ENCODE measurements at regions not wholly inside any gene's neighbourhood (a gene's known extent, or its start where the extent isn't known, plus 50 kb on each side); places are given as distances from the start of the nearest gene placed in this dataset.

GRCh38 chr15:91678003-91678402 is 175.5 kb upstream of the SLCO3A1 start:
- no peak for DNase-seq (ENCODE audit: low read depth)

DNA sequence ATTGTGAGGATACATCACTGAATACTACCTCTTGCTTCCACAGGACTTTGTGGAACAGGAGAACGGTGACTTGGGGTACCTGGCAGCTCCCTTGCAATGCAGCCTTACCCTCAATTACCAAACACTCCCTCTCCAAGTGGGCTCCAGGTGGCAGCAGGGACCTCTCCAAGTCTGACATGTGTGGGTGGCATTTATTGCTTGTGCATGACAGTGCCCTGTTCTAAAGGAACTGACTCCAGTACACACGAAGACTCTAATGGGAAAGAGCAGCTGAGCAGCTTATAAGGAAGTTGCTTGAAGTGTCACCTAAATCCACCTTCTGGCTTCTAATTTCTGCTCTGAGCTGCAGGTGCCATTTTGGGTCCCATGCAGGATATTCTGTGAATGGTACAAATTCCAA is 174.1 kb upstream of the SLCO3A1 start:
- no peak for DNase-seq (ENCODE audit: low read depth)

DNA sequence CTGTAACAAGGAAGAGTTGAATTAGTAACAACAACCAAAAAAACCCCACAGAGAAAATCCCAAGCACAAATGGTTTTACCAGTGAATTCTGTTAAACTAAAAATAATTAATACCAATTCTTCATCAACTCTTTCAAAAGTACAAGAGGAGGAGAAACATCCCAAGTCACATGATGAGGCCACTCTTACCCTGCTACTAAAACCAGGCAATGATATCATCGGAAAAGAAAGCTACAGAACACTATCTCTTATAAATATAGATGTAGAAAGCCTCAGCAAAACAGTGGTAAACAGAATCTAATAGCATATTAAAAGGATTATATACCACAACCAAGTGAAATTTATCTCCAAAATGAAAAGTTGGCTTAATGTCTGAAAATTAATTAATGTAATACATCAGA is 168.1 kb upstream of the SLCO3A1 start:
- no peak for DNase-seq (ENCODE audit: low read depth)

- no peak for DNase-seq (ENCODE audit: low read depth)
Observed at GRCh38 chr15:91688811-91689210, 164.7 kb upstream of the SLCO3A1 start.

GRCh38 chr15:91689377-91689776 is 164.1 kb upstream of the SLCO3A1 start:
- DNase-seq (ENCODE audit: low read depth) = no peak

- no peak for DNase-seq (ENCODE audit: low read depth)
Observed at GRCh38 chr15:91692596-91692995, 160.9 kb upstream of the SLCO3A1 start.

GRCh38 chr15:91694131-91694830 is 159.2 kb upstream of the SLCO3A1 start:
- no peak for DNase-seq (ENCODE audit: low read depth)

- DNase-seq (ENCODE audit: low read depth) = no peak
Observed at GRCh38 chr15:91694831-91695210, 158.7 kb upstream of the SLCO3A1 start.

GRCh38 chr15:91695799-91696198 is 157.7 kb upstream of the SLCO3A1 start:
- DNase-seq (ENCODE audit: low read depth) = no peak

GRCh38 chr15:91696981-91697380 is 156.5 kb upstream of the SLCO3A1 start:
- DNase-seq (ENCODE audit: low read depth) = no peak

- no peak for DNase-seq (ENCODE audit: low read depth)
Observed at GRCh38 chr15:91698241-91698640, 155.3 kb upstream of the SLCO3A1 start.

- DNase-seq (ENCODE audit: low read depth) = no peak
Observed at GRCh38 chr15:91699741-91700140, 153.8 kb upstream of the SLCO3A1 start.

DNA sequence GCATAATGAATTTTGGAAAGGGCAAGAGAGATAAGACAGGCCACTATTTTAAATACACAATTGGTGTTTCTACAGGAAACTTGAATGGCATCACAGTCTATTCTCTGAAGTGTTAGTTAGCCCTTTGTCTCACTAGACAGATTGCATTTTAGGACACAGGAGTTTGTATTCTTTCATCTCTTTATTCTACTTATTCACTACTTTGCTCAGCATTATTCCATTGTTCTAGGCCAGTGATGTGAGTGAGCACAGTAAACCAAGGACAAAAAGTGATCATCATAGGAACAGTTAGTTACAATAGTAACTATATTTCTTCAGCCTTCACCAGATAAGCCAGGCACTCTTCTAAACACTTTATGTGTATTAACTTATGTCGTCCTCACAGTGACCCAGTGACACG is 150.2 kb upstream of the SLCO3A1 start:
- no peak for DNase-seq (ENCODE audit: low read depth)

- no peak for DNase-seq (ENCODE audit: low read depth)
Observed at GRCh38 chr15:91704343-91704742, 149.2 kb upstream of the SLCO3A1 start.

DNA sequence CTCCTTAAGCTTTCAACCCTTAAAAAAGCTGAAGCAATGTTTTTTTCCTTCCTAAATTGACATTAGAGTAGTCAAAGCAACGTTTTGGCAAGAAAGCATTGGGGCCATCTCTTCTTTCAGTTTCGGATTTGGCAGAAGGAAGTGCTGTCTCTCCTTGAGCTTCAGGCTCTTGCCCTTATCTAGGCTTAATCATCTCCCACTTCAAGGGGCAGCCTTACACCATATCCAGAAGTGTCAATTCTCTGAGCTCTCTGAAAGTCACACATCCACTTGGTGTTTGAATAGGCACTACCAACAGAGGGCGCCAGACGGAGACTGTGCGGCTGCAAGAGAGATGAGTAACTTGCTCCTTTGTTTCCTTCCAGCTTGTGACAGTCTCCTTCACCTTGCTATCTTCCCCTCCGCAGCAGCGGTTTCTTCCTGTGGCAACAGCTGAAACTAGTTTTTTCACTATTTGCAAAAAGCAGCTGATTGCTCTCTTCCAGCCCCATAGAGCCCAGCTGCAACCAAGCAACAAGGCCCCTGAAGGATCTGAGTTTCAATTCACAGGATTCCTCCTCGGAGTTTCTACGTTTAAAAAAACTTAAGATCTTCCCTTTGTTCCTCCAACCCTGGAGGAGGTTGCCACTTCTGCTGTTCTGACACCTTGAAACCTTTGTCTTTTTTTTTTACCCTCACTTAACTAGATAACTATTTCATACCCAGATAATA is 147.0 kb upstream of the SLCO3A1 start:
- DNase-seq (ENCODE audit: low read depth) = peak; percentile 52

DNA sequence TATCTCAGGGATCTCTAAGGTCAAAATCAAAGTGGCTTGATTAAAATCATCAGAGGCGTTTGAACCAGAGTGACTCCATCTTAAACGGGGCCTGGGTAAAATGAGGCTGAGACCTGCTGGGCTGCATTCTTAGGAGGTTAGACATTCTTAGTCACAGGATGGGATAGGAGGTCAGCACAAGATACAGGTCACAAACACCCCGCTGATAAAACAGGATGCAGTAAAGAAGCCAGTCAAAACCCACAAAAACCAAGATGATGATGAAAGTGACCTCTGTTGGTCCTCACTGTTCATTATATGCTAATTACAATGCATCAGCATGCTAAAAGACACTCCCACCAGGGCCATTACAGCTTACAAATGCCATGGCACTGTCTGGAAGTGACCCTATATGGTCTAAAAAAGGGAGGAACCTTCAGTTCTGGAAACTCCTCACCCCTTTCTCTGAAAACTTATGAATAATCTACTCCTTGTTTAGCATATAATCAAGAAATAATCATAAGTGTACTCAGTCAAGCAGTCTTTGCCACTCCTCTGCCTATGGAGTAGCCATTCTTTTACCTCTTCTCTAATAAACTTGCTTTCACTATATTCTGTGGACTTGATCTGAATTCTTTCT is 143.3 kb upstream of the SLCO3A1 start:
- DNase-seq (ENCODE audit: low read depth) = no peak

GRCh38 chr15:91711384-91712033 is 142.0 kb upstream of the SLCO3A1 start:
- DNase-seq (ENCODE audit: low read depth) = no peak

DNA sequence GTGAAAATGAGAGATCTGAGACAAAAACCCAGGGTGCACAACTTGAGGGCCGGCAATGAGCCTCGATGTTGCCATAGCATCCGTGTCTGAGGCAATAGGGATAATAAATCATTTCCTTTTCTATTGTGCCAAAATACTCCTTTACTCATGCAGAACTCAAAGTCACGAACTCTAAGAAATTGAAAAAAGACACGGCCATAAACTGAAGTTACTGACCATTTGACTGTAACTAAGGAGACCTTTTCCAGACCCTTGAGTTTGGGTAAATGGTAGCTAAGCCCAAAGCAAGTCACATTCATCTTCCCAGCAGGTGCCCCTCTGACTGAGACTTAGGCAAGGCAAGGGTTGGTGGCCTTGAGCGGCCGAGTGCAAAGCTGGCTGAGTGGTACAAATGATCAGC is 141.2 kb upstream of the SLCO3A1 start:
- no peak for DNase-seq (ENCODE audit: low read depth)

DNA sequence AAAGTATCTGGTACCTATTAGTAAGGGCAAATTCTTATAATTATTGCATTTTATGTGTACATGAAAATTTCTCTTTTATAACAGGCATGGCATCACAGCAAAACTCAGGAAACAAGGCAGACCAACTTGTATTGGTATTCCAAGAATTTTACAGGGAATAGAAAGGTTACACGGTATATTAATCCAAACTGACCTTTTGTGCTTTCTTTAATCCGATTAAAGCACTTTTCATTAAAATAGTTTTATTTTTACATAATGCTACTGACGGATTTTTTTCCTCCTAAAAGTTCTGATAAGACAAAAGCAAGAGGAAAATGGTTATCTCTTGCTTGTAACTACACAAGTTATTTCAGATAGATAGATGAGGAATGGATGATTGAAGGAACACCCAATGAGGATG is 137.0 kb upstream of the SLCO3A1 start:
- DNase-seq (ENCODE audit: low read depth) = no peak

DNA sequence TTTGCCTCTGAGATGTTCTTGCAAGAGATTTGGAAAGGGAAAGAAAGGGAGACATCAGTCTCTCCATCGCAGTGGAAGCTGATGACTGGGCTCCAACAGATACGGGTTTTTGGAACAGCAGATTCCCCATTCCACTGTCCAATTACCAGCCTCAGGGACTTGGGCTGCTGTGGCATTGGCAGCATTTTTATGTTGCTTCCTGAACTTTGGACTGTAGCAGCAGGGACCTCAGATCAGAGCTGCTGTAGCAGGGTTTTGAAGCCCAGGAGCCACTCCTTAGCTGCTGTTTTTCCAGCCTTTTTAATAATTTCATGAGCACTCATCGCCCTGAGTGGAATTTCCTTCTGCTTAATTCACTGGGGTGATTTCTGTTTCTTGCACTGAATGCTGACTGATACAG is 135.7 kb upstream of the SLCO3A1 start:
- no peak for DNase-seq (ENCODE audit: low read depth)

- no peak for DNase-seq (ENCODE audit: low read depth)
Observed at GRCh38 chr15:91723959-91724358, 129.5 kb upstream of the SLCO3A1 start.

DNA sequence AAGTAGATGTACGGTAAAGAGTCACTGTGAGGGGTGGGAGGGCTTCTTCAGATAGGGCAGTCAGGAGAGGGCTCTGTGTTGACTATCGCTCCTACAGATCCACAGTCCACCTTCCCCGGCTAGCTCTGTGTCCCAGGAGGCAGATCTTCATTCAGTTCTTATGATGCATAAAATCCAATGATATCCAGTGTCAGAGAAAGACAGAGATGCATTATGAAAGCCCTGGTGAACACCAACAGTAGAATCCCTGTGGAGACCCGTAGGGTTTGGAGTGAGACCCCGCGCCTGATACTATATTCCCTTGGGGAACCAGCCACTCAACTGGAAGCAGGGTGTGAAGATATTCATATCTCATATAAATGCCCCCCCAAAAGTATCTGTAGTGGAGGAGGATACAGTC is 119.8 kb upstream of the SLCO3A1 start:
- DNase-seq (ENCODE audit: low read depth) = no peak

All from stimulated activated CD8-positive, alpha-beta memory T cell treated with anti-CD3 and anti-CD28 coated beads, Interleukin-15, amount 100 ng/mL, for 24 hours (primary cell).